ENCODE measurements at regions not wholly inside any gene's neighbourhood (a gene's known extent, or its start where the extent isn't known, plus 50 kb on each side); places are given as distances from the start of the nearest gene placed in this dataset.

GRCh38 chr7:41037691-41038090 is 665.2 kb downstream of the INHBA start (continued):
- TF ChIP-seq, protein P1, sequence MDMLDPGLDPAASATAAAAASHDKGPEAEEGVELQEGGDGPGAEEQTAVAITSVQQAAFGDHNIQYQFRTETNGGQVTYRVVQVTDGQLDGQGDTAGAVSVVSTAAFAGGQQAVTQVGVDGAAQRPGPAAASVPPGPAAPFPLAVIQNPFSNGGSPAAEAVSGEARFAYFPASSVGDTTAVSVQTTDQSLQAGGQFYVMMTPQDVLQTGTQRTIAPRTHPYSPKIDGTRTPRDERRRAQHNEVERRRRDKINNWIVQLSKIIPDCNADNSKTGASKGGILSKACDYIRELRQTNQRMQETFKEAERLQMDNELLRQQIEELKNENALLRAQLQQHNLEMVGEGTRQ (IDR thresholded peaks at IDR 0.05; ENCODE audit: low read length): no peak
- TF ChIP-seq CTBP2 (IDR thresholded peaks at IDR 0.05; ENCODE audit: borderline replicate concordance, insufficient read depth, insufficient read length, low read length) (no peak), CHD7 (IDR thresholded peaks at IDR 0.05; ENCODE audit: insufficient replicate concordance, low read length) (no peak), TAF1 (IDR thresholded peaks at IDR 0.05; ENCODE audit: low read depth, low read length) (no peak)
